NCI-H187 treated with DMSO at 0.1 percent for 48 hours (cell line): ENCODE measurements at regions not wholly inside any gene's neighbourhood (a gene's known extent, or its start where the extent isn't known, plus 50 kb on each side); places are given as distances from the start of the nearest gene placed in this dataset.
"Not testable (repeated sequence)": the region's sequence is repeated elsewhere in the genome, so short reads cannot be mapped to it uniquely, and the experiment has no call there.

ENCODE experiments used
- DNase-seq: peaks from one replicate; lab custom pipeline; 2025; lab: John Stamatoyannopoulos, UW

GRCh38 chr3:81853431-81853830 lies 92.0 kb upstream of the GBE1 start:
- no peak for DNase-seq

DNA sequence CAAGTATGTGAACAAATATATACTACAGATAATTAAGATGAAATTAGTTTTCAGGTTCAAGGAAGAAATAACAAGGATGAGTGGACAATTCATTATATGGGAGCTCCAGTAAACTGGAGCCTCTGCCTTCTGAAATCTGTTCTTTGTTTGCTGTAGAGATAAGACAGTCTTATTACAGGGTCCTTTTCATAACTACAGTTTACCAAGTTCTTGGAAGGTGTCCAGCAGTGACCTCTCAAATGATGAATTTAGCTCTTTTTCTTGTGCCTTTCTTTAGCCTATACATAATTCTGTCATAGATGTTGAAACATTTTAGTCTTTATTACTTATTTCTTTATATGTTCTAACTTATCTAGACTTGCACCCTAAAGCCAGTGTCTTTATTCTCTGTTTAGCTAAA lies 89.7 kb upstream of the GBE1 start:
- DNase-seq, result no peak

- DNase-seq, result no peak
These were observed 85.5 kb upstream of the GBE1 start for GRCh38 chr3:81846988-81847387.

DNA sequence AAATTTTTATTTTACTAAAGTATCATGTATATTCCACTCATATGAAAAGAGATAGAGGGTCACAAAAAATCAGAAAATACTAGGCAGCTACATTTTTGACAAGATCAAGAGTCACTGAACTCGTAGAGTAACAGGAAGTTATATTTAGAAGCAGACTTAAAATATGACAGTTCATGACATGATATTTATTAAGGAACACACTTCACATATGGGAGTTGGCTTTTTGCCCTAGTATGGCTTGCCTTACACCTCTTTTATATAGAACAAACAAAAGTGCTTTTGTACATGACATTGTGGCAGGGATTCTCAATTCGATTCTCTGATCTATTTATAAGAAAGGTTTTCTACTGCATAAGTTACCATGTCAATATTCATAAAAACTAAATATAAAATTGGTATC lies 80.1 kb upstream of the GBE1 start:
- no peak for DNase-seq

GRCh38 chr3:81839504-81840094 lies 78.2 kb upstream of the GBE1 start:
- no peak for DNase-seq

- no peak for DNase-seq
These were observed 77.0 kb upstream of the GBE1 start for GRCh38 chr3:81838457-81838856.

DNA sequence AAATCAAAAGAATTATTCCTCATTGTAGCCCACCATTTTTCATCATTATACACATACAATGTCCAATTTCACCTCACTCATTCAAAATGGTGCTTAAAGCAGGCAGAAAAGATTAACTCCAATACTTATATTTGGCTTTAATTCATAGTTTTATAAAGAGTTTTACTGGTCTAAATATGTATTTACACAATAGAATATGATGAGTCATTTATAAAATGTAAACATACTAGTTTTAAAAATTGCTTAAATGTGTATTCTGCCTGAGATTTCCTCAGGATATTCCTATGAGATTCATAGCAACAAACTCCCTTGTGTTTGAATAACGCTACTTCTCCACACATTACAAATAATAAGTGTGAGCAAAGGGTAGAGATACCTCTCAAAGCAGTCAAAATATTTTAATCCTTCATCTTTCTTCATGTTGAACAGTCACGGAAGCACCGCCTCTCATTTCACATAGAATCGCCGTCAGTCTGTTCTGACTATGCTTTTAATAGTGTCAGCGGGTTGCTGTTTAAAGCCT lies 75.7 kb upstream of the GBE1 start:
- DNase-seq, result no peak

- no peak for DNase-seq
These were observed 68.5 kb upstream of the GBE1 start for GRCh38 chr3:81829937-81830336.

GRCh38 chr3:81829272-81829671 lies 67.8 kb upstream of the GBE1 start:
- not testable (repeated sequence) for DNase-seq

GRCh38 chr3:81823882-81824395 lies 62.5 kb upstream of the GBE1 start:
- peak; percentile 11 for DNase-seq

GRCh38 chr3:81823086-81823485 lies 61.6 kb upstream of the GBE1 start:
- DNase-seq, result no peak

GRCh38 chr3:81816473-81817250 lies 55.2 kb upstream of the GBE1 start:
- DNase-seq, result no peak

DNA sequence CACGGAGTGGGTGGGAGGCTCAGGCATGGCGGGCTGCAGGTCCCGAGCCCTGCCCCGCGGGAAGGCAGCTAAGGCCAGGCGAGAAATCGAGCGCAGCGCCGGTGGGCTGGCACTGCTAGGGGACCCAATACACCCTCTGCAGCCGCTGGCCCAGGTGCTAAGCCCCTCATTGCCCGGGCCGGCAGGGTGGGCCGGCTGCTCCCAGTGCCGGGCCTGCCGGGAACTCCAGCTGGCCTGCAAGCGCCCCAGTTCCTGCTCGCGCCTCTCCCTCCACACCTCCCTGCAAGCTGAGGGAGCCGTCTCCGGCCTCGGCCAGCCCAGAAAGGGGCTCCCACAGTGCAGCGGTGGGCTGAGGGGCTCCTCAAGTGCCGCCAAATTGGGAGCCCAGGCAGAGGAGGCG lies 50.7 kb upstream of the GBE1 start:
- not testable (repeated sequence) for DNase-seq
